NCI-H345 treated with DMSO at 0.1 percent for 48 hours (cell line): ENCODE measurements at regions not wholly inside any gene's neighbourhood (a gene's known extent, or its start where the extent isn't known, plus 50 kb on each side); places are given as distances from the start of the nearest gene placed in this dataset.
"Not testable (repeated sequence)": the region's sequence is repeated elsewhere in the genome, so short reads cannot be mapped to it uniquely, and the experiment has no call there.

ENCODE experiments used
- DNase-seq: peaks from one replicate; lab custom pipeline; 2025; ENCODE audit not compliant: unreplicated experiment; lab: John Stamatoyannopoulos, UW

- no peak for DNase-seq
Observed at GRCh38 chr1:232422098-232422497, 207.8 kb downstream of the SIPA1L2 start.

DNA sequence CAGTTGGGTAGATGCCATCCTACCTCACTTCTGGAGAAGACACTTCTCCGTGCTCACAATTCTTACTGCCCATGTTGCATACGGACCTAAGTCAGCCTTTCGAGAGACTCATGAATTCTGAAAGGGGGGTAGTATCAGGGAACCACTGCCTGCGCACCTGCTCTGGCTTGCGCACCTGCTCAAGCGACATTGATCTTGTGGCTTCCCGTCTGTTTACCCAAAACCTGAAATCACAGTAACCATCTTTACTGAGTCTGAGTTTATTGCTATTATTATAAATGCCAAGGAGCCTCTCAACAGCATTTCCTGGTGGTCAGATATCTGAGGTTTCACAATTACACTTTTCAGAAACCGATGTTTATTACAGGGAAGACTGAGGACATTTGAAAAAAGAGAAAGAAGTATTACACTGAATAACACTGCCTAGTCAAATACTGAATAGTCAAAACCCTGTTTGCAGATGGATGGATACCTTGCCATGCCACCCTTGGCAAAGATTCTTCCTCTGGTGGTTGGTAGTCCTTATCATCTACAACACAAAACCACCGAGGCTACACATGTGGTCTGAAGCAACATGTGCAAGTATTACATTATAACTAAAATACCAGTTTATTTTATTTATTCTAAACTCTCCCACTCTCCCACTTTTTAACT is 208.7 kb downstream of the SIPA1L2 start:
- DNase-seq = peak; percentile 31

- no peak for DNase-seq
Observed at GRCh38 chr1:232417636-232418248, 212.2 kb downstream of the SIPA1L2 start.

DNA sequence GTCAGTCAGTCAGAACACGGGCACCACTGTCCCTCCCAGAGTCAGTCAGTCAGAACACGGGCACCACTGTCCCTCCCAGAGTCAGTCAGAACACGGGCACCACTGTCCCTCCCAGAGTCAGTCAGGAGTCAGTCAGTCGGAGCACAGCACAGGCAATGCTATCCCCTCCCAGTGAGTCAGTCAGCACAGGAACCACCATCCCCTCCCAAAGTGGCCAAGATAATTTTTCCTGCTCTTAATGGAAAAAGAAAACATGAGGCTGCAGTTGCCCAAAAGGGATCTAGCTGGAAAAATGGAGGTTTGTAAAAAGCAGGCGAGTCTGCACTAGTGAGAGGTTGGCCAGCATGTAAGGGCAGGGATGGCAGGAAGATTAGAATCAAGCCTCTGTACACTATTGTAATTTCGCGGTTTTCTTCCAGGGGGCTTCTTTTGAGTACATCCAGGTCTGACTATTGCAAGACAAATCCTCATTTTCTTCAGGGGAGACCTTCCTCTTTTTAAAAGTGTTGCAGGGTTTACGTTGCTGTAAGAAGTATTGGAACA is 213.8 kb downstream of the SIPA1L2 start:
- DNase-seq = no peak

DNA sequence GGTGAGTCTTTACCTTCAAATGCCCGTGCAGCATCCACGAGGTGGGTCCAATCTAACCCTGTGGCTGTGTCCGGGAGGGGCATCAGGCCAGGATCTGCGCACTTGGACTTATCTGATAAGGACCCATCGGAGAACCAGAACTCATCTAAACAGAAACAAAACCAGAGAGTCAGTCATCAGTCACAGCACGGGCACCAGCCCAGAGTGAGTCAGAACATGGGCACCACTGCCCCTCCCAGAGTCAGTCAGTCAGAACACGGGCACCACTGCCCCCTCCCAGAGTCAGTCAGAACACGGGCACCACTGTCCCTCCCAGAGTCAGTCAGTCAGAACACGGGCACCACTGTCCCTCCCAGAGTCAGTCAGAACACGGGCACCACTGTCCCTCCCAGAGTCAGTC is 214.5 kb downstream of the SIPA1L2 start:
- not testable (repeated sequence) for DNase-seq

- no peak for DNase-seq
Observed at GRCh38 chr1:232414100-232414499, 215.8 kb downstream of the SIPA1L2 start.

GRCh38 chr1:232413674-232414073 is 216.3 kb downstream of the SIPA1L2 start:
- DNase-seq = no peak

- no peak for DNase-seq
Observed at GRCh38 chr1:232409584-232409983, 220.3 kb downstream of the SIPA1L2 start.

- no peak for DNase-seq
Observed at GRCh38 chr1:232407120-232407519, 222.8 kb downstream of the SIPA1L2 start.

DNA sequence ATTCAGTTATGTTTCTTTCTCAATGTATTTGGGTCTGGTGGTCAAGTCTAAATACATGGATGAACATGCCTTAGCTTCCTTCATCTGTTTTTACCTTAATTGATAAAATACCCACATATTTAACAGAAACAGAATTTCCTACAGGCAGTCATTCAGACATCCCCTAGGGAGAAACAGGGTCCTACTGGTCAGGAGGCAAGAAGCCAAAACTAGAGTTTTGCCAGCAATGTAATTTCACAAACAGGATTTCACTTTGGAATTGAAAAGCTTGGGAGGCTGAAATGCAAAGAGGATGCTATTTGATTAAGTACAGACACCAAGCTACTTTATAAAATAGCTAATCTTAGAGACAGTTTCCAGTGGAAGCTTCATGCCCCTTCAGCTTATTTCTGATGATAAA is 224.2 kb downstream of the SIPA1L2 start:
- no peak for DNase-seq

- DNase-seq = no peak
Observed at GRCh38 chr1:232404981-232405731, 224.8 kb downstream of the SIPA1L2 start.

GRCh38 chr1:232404227-232404626 is 225.7 kb downstream of the SIPA1L2 start:
- DNase-seq = no peak

DNA sequence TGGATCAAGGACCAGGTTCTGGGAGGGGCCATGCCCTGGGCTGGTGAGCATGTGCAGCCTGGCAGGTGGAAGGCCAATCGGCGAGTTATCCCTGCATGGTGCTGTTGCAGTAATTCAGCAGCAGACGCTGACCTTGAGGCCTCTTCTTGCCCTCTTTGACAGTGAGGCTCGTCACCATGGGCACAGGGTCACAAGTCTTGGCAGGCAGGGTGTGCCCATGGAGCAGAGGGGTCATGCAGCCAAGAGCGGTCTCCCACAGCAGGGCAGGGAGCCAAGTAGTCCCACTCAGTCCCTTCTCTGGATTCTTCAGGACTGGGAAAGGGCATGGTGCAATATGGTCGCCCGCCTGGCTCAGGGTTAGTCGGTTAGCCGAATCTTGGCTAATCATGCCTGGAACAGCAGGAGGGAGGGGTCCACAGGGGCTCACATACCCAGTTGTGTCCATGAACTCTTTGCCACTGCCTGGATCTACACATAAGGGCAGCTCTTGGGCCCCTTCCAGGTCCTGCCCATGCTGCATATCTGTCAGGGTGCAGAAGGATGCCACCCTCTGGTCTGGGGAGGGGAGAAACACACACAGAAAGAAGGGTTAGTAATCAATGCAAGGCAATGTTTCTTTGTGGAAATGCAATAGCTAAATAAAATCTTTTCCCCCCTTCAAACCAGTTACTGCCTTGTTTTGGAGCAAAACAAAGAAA is 226.8 kb downstream of the SIPA1L2 start:
- no peak for DNase-seq

DNA sequence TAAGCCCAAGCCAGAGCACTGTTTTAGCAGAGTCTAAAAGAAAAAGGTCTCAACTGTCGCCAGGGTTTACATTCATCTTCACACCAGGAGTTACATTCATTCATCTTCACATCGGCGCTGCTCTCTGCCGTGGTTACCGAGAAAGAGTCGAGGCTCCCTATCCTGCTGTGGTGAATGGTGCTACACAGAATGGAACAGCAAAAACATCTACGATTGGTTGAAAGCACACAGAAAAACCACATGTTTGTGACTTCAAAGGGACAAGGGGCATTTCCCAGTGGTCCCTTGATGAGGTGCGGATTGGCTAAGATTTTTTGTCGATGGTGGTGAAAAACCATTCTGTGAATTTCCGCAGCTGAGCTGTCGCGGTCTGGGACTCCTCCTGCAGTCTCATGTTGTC is 231.1 kb downstream of the SIPA1L2 start:
- DNase-seq = no peak

GRCh38 chr1:232393444-232394146 is 236.3 kb downstream of the SIPA1L2 start:
- no peak for DNase-seq

DNA sequence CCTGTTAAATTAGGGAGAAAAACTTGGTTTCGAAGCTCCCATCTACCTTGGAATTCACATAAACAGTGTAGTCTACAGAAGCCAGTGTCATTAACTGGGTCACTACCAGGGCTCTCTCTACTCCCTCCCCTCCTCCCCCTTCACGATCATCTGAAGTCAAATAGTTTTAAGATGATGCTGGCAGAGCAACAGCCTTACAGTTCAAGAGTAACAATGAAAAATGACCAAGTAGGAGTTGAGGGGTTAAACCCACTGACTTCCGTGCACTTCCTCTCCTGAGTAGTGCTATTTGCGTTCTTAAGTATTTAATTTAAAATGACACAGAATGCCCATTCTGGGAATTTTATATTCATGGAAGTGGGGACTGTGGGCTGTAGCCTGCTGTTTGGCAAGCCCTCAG is 236.9 kb downstream of the SIPA1L2 start:
- no peak for DNase-seq

DNA sequence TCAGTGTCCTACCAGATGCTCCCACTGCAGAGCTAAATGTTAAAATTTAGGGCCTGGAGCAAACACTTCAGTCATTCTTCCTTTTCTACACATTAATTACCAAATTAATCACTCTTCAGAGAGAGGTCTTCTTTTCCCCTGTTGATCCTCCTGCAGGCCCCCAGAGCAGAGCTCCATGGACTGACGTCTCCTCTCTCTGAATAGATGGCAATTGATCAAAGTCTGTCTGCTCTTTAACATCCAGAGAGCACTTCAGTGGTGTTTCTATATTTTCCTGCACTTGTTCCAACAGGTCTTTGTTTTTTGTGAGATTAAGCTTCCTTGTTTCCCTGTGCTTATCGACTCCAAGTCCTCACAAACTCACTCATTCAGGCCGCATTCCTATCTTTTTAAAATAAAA is 239.3 kb downstream of the SIPA1L2 start:
- DNase-seq = no peak

- DNase-seq = no peak
Observed at GRCh38 chr1:232389744-232390143, 240.2 kb downstream of the SIPA1L2 start.

DNA sequence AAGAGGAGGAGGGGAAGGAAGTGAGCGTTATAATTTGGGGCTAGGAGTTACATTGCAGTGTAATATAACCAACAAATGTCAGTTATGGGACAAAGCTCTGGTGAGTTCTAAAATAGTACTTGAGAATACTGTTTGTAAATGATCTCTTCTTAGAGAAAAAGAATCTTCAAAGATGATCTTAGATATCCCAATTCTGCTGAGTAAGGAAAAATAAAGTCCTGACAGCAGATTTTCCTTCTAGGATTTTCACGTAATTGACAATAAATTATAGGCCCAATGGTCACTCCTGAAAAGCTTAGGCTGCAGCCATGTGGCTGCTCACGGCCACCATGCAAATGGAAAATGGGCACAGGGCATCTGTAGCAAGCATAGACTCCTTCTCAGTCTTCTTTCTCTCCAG is 241.6 kb downstream of the SIPA1L2 start:
- no peak for DNase-seq

DNA sequence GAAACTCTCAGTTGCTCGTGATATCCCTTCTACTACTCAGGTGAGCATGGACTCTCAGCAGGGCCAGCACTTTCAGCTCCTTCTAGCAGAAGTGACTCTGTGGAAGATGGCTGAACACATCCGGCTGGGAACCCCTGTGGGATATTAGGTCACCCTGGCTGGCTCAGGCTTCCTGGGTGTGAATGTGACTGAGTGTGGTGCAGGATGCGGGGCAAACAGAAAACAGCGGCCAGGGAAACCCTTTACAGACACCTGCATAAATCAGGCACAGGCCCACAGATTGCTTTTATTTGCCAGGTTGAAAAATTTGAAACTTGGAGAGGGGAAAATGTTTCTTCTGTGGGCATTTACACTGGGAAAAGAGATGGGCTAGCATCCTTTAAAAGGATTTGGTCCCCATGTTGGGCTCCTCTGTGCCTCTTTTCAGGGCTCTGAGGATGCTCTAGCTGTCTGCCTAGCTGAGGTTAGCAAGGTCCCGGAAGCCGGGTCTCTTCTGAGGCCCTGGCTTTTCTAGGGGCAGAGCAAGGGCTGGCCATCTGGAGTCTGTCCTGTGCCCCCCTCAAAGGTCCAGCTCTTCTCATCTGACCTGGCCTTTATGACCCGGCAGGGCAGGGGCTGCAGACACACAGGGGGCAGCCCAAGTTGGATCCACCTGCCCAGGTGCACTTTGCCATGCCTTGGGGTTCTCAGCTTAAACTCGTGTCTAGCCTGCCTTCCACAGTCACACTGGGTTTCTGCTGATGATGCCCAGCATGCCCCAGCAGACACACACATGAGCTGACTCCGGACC is 243.0 kb downstream of the SIPA1L2 start:
- DNase-seq = no peak
